T-helper 1 cell treated with Interleukin-12 subunit alpha and Interleukin-12 subunit beta and Interleukin-4 antibody, amounts not matched to agents 30 μg/mL and 1 μg/mL, for 36 hours (primary cell): ENCODE measurements at regions not wholly inside any gene's neighbourhood (a gene's known extent, or its start where the extent isn't known, plus 50 kb on each side); places are given as distances from the start of the nearest gene placed in this dataset.

Source experiments
- H3K27ac Mint-ChIP-seq: one replicate; pipeline ENCODE4 v1.8.0; 2021; ENCODE audit warnings: mild to moderate bottlenecking, mixed read lengths
- H3K27me3 Mint-ChIP-seq: one replicate; pipeline ENCODE4 v1.8.0; 2021; ENCODE audit warnings: low read depth, mixed read lengths
- H3K36me3 Mint-ChIP-seq: one replicate; pipeline ENCODE4 v1.8.0; 2021; ENCODE audit warnings: low read depth, mixed read lengths
- H3K4me1 Mint-ChIP-seq: one replicate; pipeline ENCODE4 v1.8.0; 2021; ENCODE audit warnings: low read depth, mixed read lengths
- H3K4me3 Mint-ChIP-seq: one replicate; pipeline ENCODE4 v1.8.0; 2021; ENCODE audit warnings: mild to moderate bottlenecking, moderate library complexity, mixed read lengths
- H3K9me3 Mint-ChIP-seq: one replicate; pipeline ENCODE4 v1.8.0; 2021; ENCODE audit warnings: mixed read lengths

GRCh38 chr1:95431235-95431634 lies 197.2 kb downstream of the RWDD3 start:
- no peaks in the 10 kb centered on the region for H3K9me3 Mint-ChIP-seq
- H3K4me1 Mint-ChIP-seq: no peaks in the 10 kb centered on the region
- H3K36me3 Mint-ChIP-seq: no peaks in the 10 kb centered on the region
- H3K27me3 Mint-ChIP-seq: no peaks in the 10 kb centered on the region
- H3K4me3 Mint-ChIP-seq: no peak overlapping the region
- no peak overlapping the region for H3K27ac Mint-ChIP-seq

- no peaks in the 10 kb centered on the region for H3K9me3 Mint-ChIP-seq
- H3K4me1 Mint-ChIP-seq: no peaks in the 10 kb centered on the region
- H3K27ac Mint-ChIP-seq: no peak overlapping the region
- no peak overlapping the region for H3K4me3 Mint-ChIP-seq
- no peaks in the 10 kb centered on the region for H3K27me3 Mint-ChIP-seq
- no peaks in the 10 kb centered on the region for H3K36me3 Mint-ChIP-seq
These were observed 201.6 kb downstream of the RWDD3 start for GRCh38 chr1:95435611-95436010.

- Mint-ChIP-seq H3K27ac (no peak overlapping the region), H3K27me3 (no peaks in the 10 kb centered on the region), H3K9me3 (no peaks in the 10 kb centered on the region), H3K4me1 (no peaks in the 10 kb centered on the region), H3K4me3 (no peak overlapping the region), H3K36me3 (no peaks in the 10 kb centered on the region)
These were observed 203.0 kb downstream of the RWDD3 start for GRCh38 chr1:95437011-95437410.

- H3K27ac Mint-ChIP-seq: no peak overlapping the region
- H3K9me3 Mint-ChIP-seq: no peaks in the 10 kb centered on the region
- no peaks in the 10 kb centered on the region for H3K4me1 Mint-ChIP-seq
- no peak overlapping the region for H3K4me3 Mint-ChIP-seq
- H3K27me3 Mint-ChIP-seq: no peaks in the 10 kb centered on the region
- H3K36me3 Mint-ChIP-seq: no peaks in the 10 kb centered on the region
These were observed 203.8 kb downstream of the RWDD3 start for GRCh38 chr1:95437781-95438180.

- Mint-ChIP-seq H3K4me3 (no peak overlapping the region), H3K27me3 (no peaks in the 10 kb centered on the region), H3K36me3 (no peaks in the 10 kb centered on the region), H3K4me1 (no peaks in the 10 kb centered on the region), H3K27ac (no peak overlapping the region), H3K9me3 (no peaks in the 10 kb centered on the region)
These were observed 204.4 kb downstream of the RWDD3 start for GRCh38 chr1:95438218-95438948.

GRCh38 chr1:95440511-95440910 lies 206.5 kb downstream of the RWDD3 start:
- no peaks in the 10 kb centered on the region for H3K4me1 Mint-ChIP-seq
- no peak overlapping the region for H3K27ac Mint-ChIP-seq
- no peaks in the 10 kb centered on the region for H3K27me3 Mint-ChIP-seq

GRCh38 chr1:95449516-95449915 lies 215.5 kb downstream of the RWDD3 start:
- Mint-ChIP-seq H3K27me3 (no peaks in the 10 kb centered on the region), H3K9me3 (peaks cover 6% of the 10 kb centered on the region), H3K36me3 (no peaks in the 10 kb centered on the region), H3K4me1 (no peaks in the 10 kb centered on the region), H3K4me3 (no peak overlapping the region), H3K27ac (no peak overlapping the region)

More at GRCh38 chr1:95440511-95440910, 206.5 kb downstream of the RWDD3 start:
- Mint-ChIP-seq H3K4me3 (no peak overlapping the region), H3K9me3 (no peaks in the 10 kb centered on the region), H3K36me3 (no peaks in the 10 kb centered on the region)

- Mint-ChIP-seq H3K27me3 (no peaks in the 10 kb centered on the region), H3K4me1 (no peaks in the 10 kb centered on the region), H3K4me3 (no peak overlapping the region), H3K9me3 (peaks cover 14% of the 10 kb centered on the region), H3K27ac (no peak overlapping the region), H3K36me3 (no peaks in the 10 kb centered on the region)
These were observed 217.0 kb downstream of the RWDD3 start for GRCh38 chr1:95451054-95451453.

- Mint-ChIP-seq H3K4me1 (no peaks in the 10 kb centered on the region), H3K9me3 (peaks cover 17% of the 10 kb centered on the region), H3K27ac (no peak overlapping the region), H3K36me3 (no peaks in the 10 kb centered on the region), H3K4me3 (no peak overlapping the region), H3K27me3 (no peaks in the 10 kb centered on the region)
These were observed 217.9 kb downstream of the RWDD3 start for GRCh38 chr1:95451904-95452303.

- no peaks in the 10 kb centered on the region for H3K4me1 Mint-ChIP-seq
- H3K36me3 Mint-ChIP-seq: no peaks in the 10 kb centered on the region
- H3K27me3 Mint-ChIP-seq: no peaks in the 10 kb centered on the region
- H3K4me3 Mint-ChIP-seq: no peak overlapping the region
- H3K27ac Mint-ChIP-seq: no peak overlapping the region
- peaks cover 22% of the 10 kb centered on the region for H3K9me3 Mint-ChIP-seq
These were observed 219.0 kb downstream of the RWDD3 start for GRCh38 chr1:95453053-95453452.

GRCh38 chr1:95467036-95467435 lies 233.0 kb downstream of the RWDD3 start:
- no peak overlapping the region for H3K4me3 Mint-ChIP-seq
- no peak overlapping the region for H3K27ac Mint-ChIP-seq
- H3K36me3 Mint-ChIP-seq: no peaks in the 10 kb centered on the region
- H3K9me3 Mint-ChIP-seq: peaks cover 13% of the 10 kb centered on the region
- H3K27me3 Mint-ChIP-seq: no peaks in the 10 kb centered on the region
- no peaks in the 10 kb centered on the region for H3K4me1 Mint-ChIP-seq

GRCh38 chr1:95475686-95476457 lies 241.9 kb downstream of the RWDD3 start:
- Mint-ChIP-seq H3K36me3 (no peaks in the 10 kb centered on the region), H3K27me3 (no peaks in the 10 kb centered on the region), H3K4me1 (no peaks in the 10 kb centered on the region), H3K9me3 (peaks cover 20% of the 10 kb centered on the region), H3K27ac (no peak overlapping the region), H3K4me3 (no peak overlapping the region)

- no peaks in the 10 kb centered on the region for H3K27me3 Mint-ChIP-seq
- no peak overlapping the region for H3K27ac Mint-ChIP-seq
- H3K36me3 Mint-ChIP-seq: no peaks in the 10 kb centered on the region
- no peaks in the 10 kb centered on the region for H3K4me1 Mint-ChIP-seq
- H3K9me3 Mint-ChIP-seq: no peaks in the 10 kb centered on the region
- H3K4me3 Mint-ChIP-seq: no peak overlapping the region
These were observed 262.3 kb downstream of the RWDD3 start for GRCh38 chr1:95496307-95496706.

- Mint-ChIP-seq H3K27me3 (no peaks in the 10 kb centered on the region), H3K4me1 (no peaks in the 10 kb centered on the region), H3K27ac (no peak overlapping the region), H3K9me3 (no peaks in the 10 kb centered on the region), H3K4me3 (no peak overlapping the region), H3K36me3 (no peaks in the 10 kb centered on the region)
These were observed 262.8 kb downstream of the RWDD3 start for GRCh38 chr1:95496773-95497172.

GRCh38 chr1:95497566-95497965 lies 263.6 kb downstream of the RWDD3 start:
- Mint-ChIP-seq H3K36me3 (no peaks in the 10 kb centered on the region), H3K27me3 (no peaks in the 10 kb centered on the region), H3K27ac (no peak overlapping the region), H3K4me1 (no peaks in the 10 kb centered on the region), H3K4me3 (no peak overlapping the region), H3K9me3 (no peaks in the 10 kb centered on the region)
